IMR-90 (cell line): ENCODE measurements at regions not wholly inside any gene's neighbourhood (a gene's known extent, or its start where the extent isn't known, plus 50 kb on each side); places are given as distances from the start of the nearest gene placed in this dataset.

Experiments used
- ATAC-seq: fragments of 200-7000 bp; cut with Tn5 transposase; 2 replicates; pipeline ENCODE4 v1.9.1; 2020; ENCODE audit warnings: low read depth, mild to moderate bottlenecking, moderate library complexity
- BruUV-seq: library from RNA; stranded (reverse); fragments of 400-500 nt; replicated peaks from 2 replicates; lab custom pipeline; 2021; lab: Mats Ljungman, UMichigan
- CTCF ChIA-PET: fragments of 300-600 bp; formaldehyde crosslinking; extraction: SDS; loops from one replicate; lab custom pipeline; 2021; ENCODE audit warnings: antibody characterized with exemption; lab: Yijun Ruan, JAX
- POLR2A ChIA-PET: fragments of 300-600 bp; sonication (Branson Sonifier 250); formaldehyde crosslinking; loops from one replicate; lab custom pipeline; 2022; ENCODE audit warnings: antibody characterized with exemption; ENCODE audit not compliant: unreplicated experiment; lab: Charles Lee
- DNase-seq: peaks from one replicate; pipeline ENCODE4 v3.0.0; 2013
- H2AFZ ChIP-seq: replicated peaks from 2 replicates; pipeline ENCODE3; 2013; ENCODE audit warnings: low read length, mild to moderate bottlenecking; ENCODE audit not compliant: poor library complexity
- H2AK5ac ChIP-seq: 2 replicates; pipeline ENCODE4 v1.6.1; 2013; ENCODE audit warnings: low read depth, low read length, inconsistent platforms
- H2AK9ac ChIP-seq: replicated peaks from 2 replicates; pipeline ENCODE3; 2013; ENCODE audit warnings: mild to moderate bottlenecking, low read depth, low read length, moderate library complexity; ENCODE audit not compliant: poor library complexity
- H2BK120ac ChIP-seq: 2 replicates; pipeline ENCODE4 v1.6.1; 2013; ENCODE audit warnings: low read depth, low read length, inconsistent platforms
- H2BK15ac ChIP-seq: 3 replicates; pipeline ENCODE4 v1.6.1; 2013; ENCODE audit warnings: low read depth, low read length, inconsistent platforms
- H2BK20ac ChIP-seq: 2 replicates; pipeline ENCODE4 v1.6.1; 2013; ENCODE audit warnings: low read depth, mild to moderate bottlenecking, inconsistent platforms, low read length, moderate library complexity
- H2BK5ac ChIP-seq: 2 replicates; pipeline ENCODE4 v1.6.1; 2013; ENCODE audit warnings: mild to moderate bottlenecking, low read depth, low read length, inconsistent platforms; ENCODE audit not compliant: poor library complexity, severe bottlenecking
- H3K14ac ChIP-seq: replicated peaks from 2 replicates; pipeline ENCODE4 v1.6.1; 2013; ENCODE audit warnings: low read depth, low read length, inconsistent platforms
- H3K18ac ChIP-seq: 2 replicates; pipeline ENCODE4 v1.6.1; 2013; ENCODE audit warnings: low read depth, low read length, control low read depth
- H3K23ac ChIP-seq: 2 replicates; pipeline ENCODE4 v1.6.1; 2013; ENCODE audit warnings: low read depth, low read length, inconsistent platforms
- H3K27ac ChIP-seq: 2 replicates; pipeline ENCODE4 v1.5.1; 2013; ENCODE audit warnings: mild to moderate bottlenecking, control low read depth, low read length; ENCODE audit not compliant: insufficient read depth
- H3K27me3 ChIP-seq: 2 replicates; pipeline ENCODE4 v1.6.1; 2013; ENCODE audit warnings: low read length; ENCODE audit not compliant: control insufficient read depth, insufficient read depth
- H3K36me3 ChIP-seq: 2 replicates; pipeline ENCODE4 v1.6.1; 2013; ENCODE audit warnings: low read length, mixed read lengths; ENCODE audit not compliant: control insufficient read depth, insufficient read depth
- H3K4ac ChIP-seq: 2 replicates; pipeline ENCODE4 v1.6.1; 2013; ENCODE audit warnings: low read depth, low read length, inconsistent platforms
- H3K4me1 ChIP-seq: 2 replicates; pipeline ENCODE4 v1.6.1; 2013; ENCODE audit warnings: low read length, mixed read lengths; ENCODE audit not compliant: control insufficient read depth, insufficient read depth
- H3K4me2 ChIP-seq: 2 replicates; pipeline ENCODE4 v1.6.1; 2013; ENCODE audit warnings: low read depth, mild to moderate bottlenecking, control low read depth, low read length, moderate library complexity
- H3K4me3 ChIP-seq: 2 replicates; pipeline ENCODE4 v1.5.1; 2013; ENCODE audit warnings: low read depth, mild to moderate bottlenecking, control low read depth, low read length, moderate library complexity; ENCODE audit not compliant: insufficient read depth
- H3K56ac ChIP-seq: 2 replicates; pipeline ENCODE4 v1.6.1; 2013; ENCODE audit warnings: low read length, inconsistent platforms; ENCODE audit not compliant: insufficient read depth; ENCODE audit errors: extremely low read depth
- H3K79me1 ChIP-seq, 2 experiments: 2 replicates each; pipeline ENCODE4 v1.6.1; 2013; ENCODE audit warnings: low read length in 2 of 2, inconsistent platforms in 1 of 2, low read depth in 1 of 2
- H3K9ac ChIP-seq: 2 replicates; pipeline ENCODE4 v1.6.1; 2013; ENCODE audit warnings: low read depth, low read length, control low read depth
- H3K9me1 ChIP-seq: 2 replicates; pipeline ENCODE4 v1.6.1; 2013; ENCODE audit warnings: low read length, inconsistent platforms; ENCODE audit not compliant: insufficient read depth
- H3K9me3 ChIP-seq: 2 replicates; pipeline ENCODE4 v1.6.1; 2013; ENCODE audit warnings: low read length; ENCODE audit not compliant: control insufficient read depth, insufficient read depth
- H4K20me1 ChIP-seq: 2 replicates; pipeline ENCODE4 v1.6.1; 2013; ENCODE audit warnings: low read length, inconsistent platforms; ENCODE audit not compliant: insufficient read depth
- H4K5ac ChIP-seq: 2 replicates; pipeline ENCODE4 v1.6.1; 2013; ENCODE audit warnings: mild to moderate bottlenecking, low read depth, low read length, control low read depth
- H4K8ac ChIP-seq, 2 experiments: 2 replicates each; pipeline ENCODE4 v1.6.1; 2013; ENCODE audit warnings: low read depth in 2 of 2, low read length in 2 of 2, control low read depth in 1 of 2, inconsistent platforms in 1 of 2
- H4K91ac ChIP-seq: 2 replicates; pipeline ENCODE4 v1.6.1; 2013; ENCODE audit warnings: low read depth, low read length, inconsistent platforms; ENCODE audit not compliant: insufficient read depth
- RCOR1 ChIP-seq: IDR thresholded peaks from 2 replicates; pipeline ENCODE4 v1.6.1; 2012; ENCODE audit warnings: mild to moderate bottlenecking, low read length, improper control_type of control experiment; ENCODE audit not compliant: insufficient replicate concordance
- WGBS, 2 experiments: methylation state at CpG; one replicate each; pipeline versions ENCODE4 v1.1.5 to v1.1.7; 2013; ENCODE audit warnings: missing lambda C conversion rate in 2 of 2; ENCODE audit not compliant: insufficient read length in 1 of 2; ENCODE audit errors: extremely low coverage in 2 of 2; 5-methylcytosine and 5-hydroxymethylcytosine counted together
- dilution Hi-C: fragments of 300-500 bp; cut with HindIII; formaldehyde crosslinking; loops from one replicate; pipeline ENCODE4 v1.14.3; 2018; ENCODE audit warnings: low sequenced_read_pairs; ENCODE audit not compliant: unreplicated experiment
- in situ Hi-C: fragments of 300-500 bp; cut with MboI; formaldehyde crosslinking; loops from 3 replicates; pipeline ENCODE4 v1.14.3; 2019; ENCODE audit warnings: low sequenced_read_pairs, inconsistent platforms, mixed read lengths
- intact Hi-C: fragments of 100-400 bp; cut with micrococcal nuclease; formaldehyde crosslinking; loops from 2 replicates; pipeline ENCODE4 v1.10.0; 2022
- TF ChIP-seq, protein P1 (sequence below): fragments of 150-350 bp; IDR thresholded peaks from 2 replicates; pipeline ENCODE4 v1.6.1; 2016; ENCODE audit warnings: low read depth, mild to moderate bottlenecking, low read length, moderate library complexity, borderline replicate concordance

DNA sequence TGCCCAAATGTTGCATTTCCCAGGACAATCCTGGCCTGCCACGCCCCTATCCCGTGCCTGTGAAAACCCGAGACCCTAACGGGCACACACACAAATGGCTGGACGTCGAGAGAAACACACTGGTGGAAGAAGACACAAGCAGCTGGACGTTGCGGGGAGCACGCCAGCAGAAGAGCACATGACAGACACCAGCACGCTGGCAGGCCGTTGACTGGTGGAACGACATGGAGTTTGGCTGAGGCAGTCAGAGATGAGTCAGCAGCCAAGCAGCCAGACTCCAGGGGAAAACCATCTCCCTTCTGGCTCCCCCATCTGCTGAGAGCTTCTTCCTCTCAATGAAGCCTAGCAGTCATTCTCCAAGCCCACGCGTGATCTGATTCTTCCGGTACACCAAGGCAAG is 606.7 kb upstream of the LRRC4C start:
- ATAC-seq, result no peak
- no peak overlapping the region for H2AK5ac ChIP-seq
- H4K91ac ChIP-seq, result no peak overlapping the region
- no peak overlapping the region for H2BK15ac ChIP-seq
- no peaks in the 10 kb centered on the region for H3K9me1 ChIP-seq
- H4K8ac ChIP-seq, result no peak overlapping the region
- H3K27ac ChIP-seq, result no peak overlapping the region
- H3K27me3 ChIP-seq, result no peaks in the 10 kb centered on the region
- H2AK9ac ChIP-seq, result no peak overlapping the region
- no TSS peak for BruUV-seq
- no peak overlapping the region for H3K14ac ChIP-seq
- no peak overlapping the region for H3K4ac ChIP-seq
- no peak overlapping the region for H3K56ac ChIP-seq
- no peaks in the 10 kb centered on the region for H3K79me1 ChIP-seq
- no peaks in the 10 kb centered on the region for H3K36me3 ChIP-seq
- no peaks in the 10 kb centered on the region for H4K20me1 ChIP-seq
- H3K9ac ChIP-seq, result no peak overlapping the region
- H3K18ac ChIP-seq, result no peak overlapping the region
- no peak overlapping the region for H3K23ac ChIP-seq
- H3K4me1 ChIP-seq, result no peaks in the 10 kb centered on the region
- intact Hi-C loops, result no loop called here
- CTCF ChIA-PET, result no interaction called here
- no peak overlapping the region for H2BK20ac ChIP-seq
- DNase-seq, result no peak
- H3K4me2 ChIP-seq, result no peak overlapping the region
- H4K5ac ChIP-seq, result no peak overlapping the region
- H2BK120ac ChIP-seq, result no peak overlapping the region
- no peak overlapping the region for H2BK5ac ChIP-seq
- H3K4me3 ChIP-seq, result no peak overlapping the region
- H3K9me3 ChIP-seq, result peaks cover 11% of the 10 kb centered on the region; the same call in 1 of the 2 replicates
- in situ Hi-C loops, result no loop called here
- POLR2A ChIA-PET, result no interaction called here
- TF ChIP-seq, protein P1, sequence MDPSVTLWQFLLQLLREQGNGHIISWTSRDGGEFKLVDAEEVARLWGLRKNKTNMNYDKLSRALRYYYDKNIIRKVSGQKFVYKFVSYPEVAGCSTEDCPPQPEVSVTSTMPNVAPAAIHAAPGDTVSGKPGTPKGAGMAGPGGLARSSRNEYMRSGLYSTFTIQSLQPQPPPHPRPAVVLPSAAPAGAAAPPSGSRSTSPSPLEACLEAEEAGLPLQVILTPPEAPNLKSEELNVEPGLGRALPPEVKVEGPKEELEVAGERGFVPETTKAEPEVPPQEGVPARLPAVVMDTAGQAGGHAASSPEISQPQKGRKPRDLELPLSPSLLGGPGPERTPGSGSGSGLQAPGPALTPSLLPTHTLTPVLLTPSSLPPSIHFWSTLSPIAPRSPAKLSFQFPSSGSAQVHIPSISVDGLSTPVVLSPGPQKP, result no peak
- TF ChIP-seq RCOR1, result no peak
- dilution Hi-C loops, result no loop called here
- WGBS, 2 experiments, result 73% methylated on average over 6 of the region's 15 CpGs; no CpG with 5 or more reads in 1 of the 2 experiments
- no peak overlapping the region for H2AFZ ChIP-seq
